GM12873 (cell line): ENCODE measurements at regions not wholly inside any gene's neighbourhood (a gene's known extent, or its start where the extent isn't known, plus 50 kb on each side); places are given as distances from the start of the nearest gene placed in this dataset.

Experiments
- TF ChIP-seq, protein P1 (sequence below): IDR thresholded peaks from 2 replicates; pipeline ENCODE4 v1.5.1; 2012; ENCODE audit warnings: low read depth, mild to moderate bottlenecking, moderate library complexity, low read length, control low read depth; ENCODE audit not compliant: insufficient read depth; ENCODE audit errors: missing control alignments

GRCh38 chr1:103348136-103348535 is 177.4 kb upstream of the RNPC3 start:
- TF ChIP-seq, protein P1, sequence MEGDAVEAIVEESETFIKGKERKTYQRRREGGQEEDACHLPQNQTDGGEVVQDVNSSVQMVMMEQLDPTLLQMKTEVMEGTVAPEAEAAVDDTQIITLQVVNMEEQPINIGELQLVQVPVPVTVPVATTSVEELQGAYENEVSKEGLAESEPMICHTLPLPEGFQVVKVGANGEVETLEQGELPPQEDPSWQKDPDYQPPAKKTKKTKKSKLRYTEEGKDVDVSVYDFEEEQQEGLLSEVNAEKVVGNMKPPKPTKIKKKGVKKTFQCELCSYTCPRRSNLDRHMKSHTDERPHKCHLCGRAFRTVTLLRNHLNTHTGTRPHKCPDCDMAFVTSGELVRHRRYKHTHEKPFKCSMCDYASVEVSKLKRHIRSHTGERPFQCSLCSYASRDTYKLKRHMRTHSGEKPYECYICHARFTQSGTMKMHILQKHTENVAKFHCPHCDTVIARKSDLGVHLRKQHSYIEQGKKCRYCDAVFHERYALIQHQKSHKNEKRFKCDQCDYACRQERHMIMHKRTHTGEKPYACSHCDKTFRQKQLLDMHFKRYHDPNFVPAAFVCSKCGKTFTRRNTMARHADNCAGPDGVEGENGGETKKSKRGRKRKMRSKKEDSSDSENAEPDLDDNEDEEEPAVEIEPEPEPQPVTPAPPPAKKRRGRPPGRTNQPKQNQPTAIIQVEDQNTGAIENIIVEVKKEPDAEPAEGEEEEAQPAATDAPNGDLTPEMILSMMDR = no peak

DNA sequence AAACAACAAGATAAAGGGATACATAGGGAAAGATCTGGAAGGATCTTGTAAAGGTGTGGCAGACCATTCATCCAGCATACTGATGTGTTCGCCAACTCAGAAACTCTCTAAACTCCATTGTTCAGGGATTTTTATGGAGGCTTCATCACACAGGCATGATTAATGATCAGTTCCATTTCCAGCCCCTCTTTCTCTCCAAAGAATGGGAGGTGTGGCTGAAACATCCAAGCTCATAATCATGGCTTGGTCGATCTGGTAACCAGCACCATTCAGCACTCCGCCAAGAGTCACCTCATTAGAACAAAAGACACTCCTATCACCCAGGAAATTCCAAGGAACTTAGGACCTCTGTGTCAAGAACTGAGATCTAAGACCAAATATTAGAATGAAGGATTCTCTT is 180.6 kb upstream of the RNPC3 start:
- TF ChIP-seq, protein P1 = no peak

DNA sequence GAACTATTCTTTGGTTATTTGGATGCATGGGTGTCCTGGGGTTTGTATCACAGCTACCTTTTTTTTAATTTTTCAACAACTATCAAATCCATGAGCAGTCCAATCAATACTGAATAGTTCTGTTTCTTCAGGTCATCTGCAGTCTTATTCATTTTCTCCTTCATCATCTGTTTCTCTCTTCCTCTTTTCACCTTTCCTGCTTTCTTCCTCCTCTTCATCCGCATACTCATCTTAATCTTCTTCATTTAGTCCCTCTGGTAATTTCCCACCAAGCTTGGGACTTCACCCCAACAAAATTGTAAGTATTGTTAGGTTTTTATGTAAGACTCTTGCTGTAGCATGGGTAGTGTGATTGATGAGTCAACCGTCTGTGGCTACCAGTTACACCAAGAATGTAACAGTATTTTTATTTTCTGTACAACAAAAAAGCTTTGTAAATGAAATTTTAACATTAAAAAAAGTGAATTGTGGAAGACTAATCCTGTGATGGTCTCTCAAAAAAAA is 184.1 kb upstream of the RNPC3 start:
- TF ChIP-seq, protein P1 = no peak

- TF ChIP-seq, protein P1 = no peak
Observed at GRCh38 chr1:103337779-103338178, 187.7 kb upstream of the RNPC3 start.

DNA sequence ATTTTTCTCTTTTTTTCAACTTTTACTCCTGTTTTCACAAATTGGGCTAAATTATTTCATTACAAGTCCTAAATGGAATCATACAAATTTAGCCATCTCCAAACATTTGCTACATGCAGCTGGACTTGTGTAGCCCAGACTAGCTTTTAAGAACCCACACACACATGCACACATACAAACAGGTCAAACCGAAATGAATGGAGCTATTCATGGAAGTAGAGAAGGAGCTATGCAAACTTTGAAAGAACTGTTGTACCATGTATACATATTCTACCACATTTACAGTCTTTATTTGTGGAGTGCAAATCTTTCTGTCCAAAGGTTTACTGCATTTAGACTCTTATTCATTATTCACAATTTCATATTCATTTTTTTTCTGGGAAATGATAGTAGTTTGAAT is 189.1 kb upstream of the RNPC3 start:
- TF ChIP-seq, protein P1 = no peak

DNA sequence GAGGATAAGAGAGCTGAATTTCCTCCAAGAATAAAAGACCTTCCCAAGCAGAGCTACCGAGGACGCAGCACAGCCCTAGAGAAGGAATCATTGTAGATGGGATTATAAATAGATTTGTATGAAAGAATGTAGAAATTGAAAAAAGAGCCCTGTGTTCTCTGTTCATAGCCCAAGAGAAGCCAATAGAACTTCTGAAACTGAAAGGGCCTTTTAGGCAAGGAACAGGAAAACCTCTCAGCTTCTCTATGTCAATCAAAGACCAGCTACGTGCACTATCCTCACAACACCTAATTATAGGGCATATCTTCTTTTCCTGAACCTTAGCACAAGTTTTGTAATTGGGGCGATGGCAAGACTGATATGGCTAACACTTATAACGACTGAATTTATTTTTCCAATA is 192.4 kb upstream of the RNPC3 start:
- TF ChIP-seq, protein P1 = no peak

DNA sequence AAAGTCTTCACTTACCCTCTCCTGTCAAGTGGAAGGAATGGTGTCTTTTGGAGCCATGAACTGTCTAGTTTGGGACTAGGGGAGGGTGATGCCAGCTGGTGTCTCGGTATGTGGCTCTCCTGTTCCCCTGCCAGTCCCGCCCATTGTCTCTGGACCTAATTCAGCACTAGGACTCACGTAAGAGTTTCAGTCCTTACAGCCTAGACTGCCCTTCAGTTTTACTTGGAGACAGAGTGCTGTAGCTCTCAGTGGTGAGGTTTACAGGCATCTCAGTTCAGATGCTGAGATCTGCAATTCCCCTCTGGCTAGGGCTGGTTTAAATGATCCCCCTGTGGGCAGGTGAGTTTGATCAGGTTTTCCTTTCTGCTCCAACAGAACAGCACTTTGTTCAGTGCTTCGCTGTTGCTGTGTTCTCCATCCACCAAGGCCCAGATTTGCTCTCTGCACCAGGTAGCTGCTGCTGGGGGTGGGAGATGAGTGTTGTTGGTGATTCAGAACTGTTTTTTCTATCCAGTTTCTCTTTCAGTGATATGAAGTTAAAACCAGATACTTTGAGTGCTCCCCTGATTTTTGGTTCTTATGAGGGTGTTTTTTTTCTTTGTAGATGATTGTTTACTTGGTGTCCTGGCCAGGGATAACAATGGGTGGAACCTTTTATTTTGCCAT is 198.3 kb upstream of the RNPC3 start:
- TF ChIP-seq, protein P1 = no peak

DNA sequence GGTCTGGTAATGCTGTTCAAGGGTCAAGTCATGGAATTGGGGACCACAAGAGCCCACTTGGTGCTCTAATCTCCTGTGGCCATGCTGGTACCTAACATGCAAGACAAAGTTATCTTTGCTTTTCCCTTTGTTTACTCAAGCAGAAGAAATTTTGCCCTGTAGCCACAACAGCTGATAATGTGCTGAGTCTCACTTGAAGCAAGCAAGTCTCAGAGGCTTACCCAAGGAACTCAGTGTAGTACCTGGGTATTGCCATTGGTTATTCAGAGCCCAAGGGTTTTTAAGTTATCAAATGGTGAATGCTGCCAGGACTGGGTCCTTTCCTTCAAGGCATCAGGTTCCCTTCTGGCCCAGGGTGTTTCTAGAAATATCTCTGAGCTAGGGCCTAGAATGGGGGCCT is 198.9 kb upstream of the RNPC3 start:
- TF ChIP-seq, protein P1 = no peak
